GM19023 (cell line): ENCODE measurements at regions not wholly inside any gene's neighbourhood (a gene's known extent, or its start where the extent isn't known, plus 50 kb on each side); places are given as distances from the start of the nearest gene placed in this dataset.
"Not testable (repeated sequence)": the region's sequence is repeated elsewhere in the genome, so short reads cannot be mapped to it uniquely, and the experiment has no call there.

Source experiments
- ATAC-seq: cut with Tn5 transposase; IDR thresholded peaks from one replicate; pipeline ENCODE4 v1.9.1; 2021; ENCODE audit warnings: mild to moderate bottlenecking, moderate library complexity; ENCODE audit not compliant: unreplicated experiment

GRCh38 chr2:161480123-161480522 is 64.0 kb downstream of the TBR1 start:
- ATAC-seq, result no peak

DNA sequence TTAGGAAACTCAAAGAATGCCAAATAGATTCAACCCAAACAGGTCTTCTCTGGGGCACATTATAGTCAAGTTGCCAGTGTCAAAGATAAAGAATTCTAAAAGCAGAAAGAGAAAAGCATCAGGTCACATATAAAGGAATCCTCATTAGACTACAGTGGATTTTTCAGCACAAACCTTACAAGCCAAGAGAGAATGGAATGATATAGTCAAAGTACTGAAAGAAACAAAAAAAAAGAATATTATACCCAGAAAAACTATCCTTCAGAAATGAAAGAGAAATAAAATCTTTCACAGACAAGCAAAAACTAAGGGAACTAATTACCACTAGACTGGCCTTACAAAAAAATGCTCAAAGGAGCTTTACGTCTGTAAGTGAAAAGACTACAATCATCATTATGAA is 65.5 kb downstream of the TBR1 start:
- no peak for ATAC-seq

DNA sequence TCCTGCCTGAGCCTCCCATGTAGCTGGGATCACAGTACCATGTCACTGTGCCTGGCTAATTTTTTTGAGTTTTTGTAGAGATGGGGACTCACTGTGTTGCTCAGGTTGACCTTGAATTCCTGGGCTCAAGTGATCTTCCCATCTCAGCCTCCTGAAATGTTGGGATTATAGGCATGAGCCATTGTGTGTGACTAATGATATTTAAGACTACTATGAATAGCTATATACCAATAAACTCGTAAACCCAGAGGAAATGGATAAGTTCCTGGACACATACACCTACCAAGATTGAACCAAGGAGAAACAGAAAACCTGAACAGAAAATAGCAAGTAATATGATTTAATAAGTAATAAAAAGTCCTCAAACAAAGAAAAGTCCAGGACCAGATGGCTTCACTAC is 68.0 kb downstream of the TBR1 start:
- ATAC-seq, result no peak

- no peak for ATAC-seq
Measured at GRCh38 chr2:161486111-161486510, 70.0 kb downstream of the TBR1 start.

- no peak for ATAC-seq
Measured at GRCh38 chr2:161488131-161488699, 72.1 kb downstream of the TBR1 start.

- no peak for ATAC-seq
Measured at GRCh38 chr2:161488879-161489278, 72.8 kb downstream of the TBR1 start.

DNA sequence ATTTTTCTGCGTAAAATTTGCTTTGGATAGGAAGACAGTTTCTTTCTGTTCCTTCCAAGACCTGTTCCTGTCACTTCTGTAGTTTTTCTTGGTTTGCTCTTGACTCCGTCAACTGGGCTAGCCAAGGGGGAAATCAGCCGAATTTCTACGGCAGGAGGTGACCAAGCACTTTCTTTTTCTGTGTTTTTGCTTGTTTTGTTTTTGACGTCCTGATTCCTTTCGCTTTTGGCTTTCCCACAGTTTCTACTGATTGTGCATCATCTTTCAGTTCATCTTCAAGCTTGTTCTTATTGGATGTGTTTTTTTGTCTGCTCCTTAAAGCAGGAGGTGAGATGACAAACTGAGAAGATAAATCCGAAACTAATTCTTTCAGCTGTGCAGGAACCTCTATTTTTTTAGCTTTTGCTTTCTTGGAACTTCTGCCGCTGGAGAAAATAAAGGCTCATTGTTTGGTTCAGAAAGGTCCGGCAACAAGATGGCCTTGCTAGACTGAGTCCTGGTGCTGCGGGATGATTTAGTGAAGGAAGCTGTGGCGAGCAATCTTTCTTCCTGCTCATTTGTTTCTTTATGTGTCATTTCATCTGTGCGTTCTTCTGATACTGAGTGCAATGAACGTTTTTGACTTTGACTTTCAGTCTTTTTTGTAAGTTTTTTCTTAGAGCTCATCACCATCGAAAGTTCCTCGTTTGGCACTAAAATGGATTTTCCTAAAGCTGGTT is 85.0 kb downstream of the TBR1 start:
- ATAC-seq, result peak; percentile 54

GRCh38 chr2:161502279-161502678 is 86.2 kb downstream of the TBR1 start:
- ATAC-seq, result not testable (repeated sequence)

- not testable (repeated sequence) for ATAC-seq
Measured at GRCh38 chr2:161504628-161505289, 88.7 kb downstream of the TBR1 start.

GRCh38 chr2:161505466-161505865 is 89.4 kb downstream of the TBR1 start:
- ATAC-seq, result not testable (repeated sequence)

- not testable (repeated sequence) for ATAC-seq
Measured at GRCh38 chr2:161513295-161514032, 97.4 kb downstream of the TBR1 start.

DNA sequence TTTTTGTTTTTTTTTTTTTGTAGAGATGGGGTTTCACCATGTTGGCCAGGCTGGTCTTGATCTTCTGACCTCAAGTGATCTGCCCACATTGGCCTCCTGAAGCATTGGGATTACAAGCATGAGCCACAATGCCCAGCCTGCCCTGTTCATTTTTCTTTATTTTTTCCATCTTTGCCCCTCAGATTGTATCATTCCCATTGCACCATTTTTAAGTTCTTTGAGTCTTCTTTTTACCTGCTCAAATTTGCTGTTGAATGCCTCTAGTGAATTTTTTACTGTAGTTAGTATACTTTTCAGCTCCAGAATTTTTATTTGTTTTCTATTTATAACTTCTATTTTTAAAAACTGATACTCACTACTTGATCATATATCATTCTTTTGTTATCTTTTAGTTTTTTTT is 101.4 kb upstream of the SLC4A10 start:
- no peak for ATAC-seq

DNA sequence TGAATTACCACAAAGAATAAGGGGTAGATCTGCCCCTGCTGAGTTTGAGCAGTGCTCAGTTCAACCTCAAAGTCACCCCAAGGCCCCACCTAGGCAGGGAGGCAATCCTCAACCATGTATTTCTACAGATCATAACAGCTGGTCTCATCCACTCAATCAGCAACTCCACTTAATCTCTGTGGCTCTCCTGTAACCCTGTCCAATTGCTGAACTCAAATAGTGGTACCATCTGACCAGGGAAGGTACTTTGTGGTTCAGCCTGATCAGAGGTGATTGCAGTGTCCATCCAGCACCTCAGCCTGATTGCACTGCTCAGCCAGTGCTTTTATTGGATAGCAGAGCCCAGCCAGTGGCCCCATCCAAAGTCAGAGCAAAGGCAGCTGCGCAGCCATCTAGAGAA is 91.0 kb upstream of the SLC4A10 start:
- no peak for ATAC-seq

DNA sequence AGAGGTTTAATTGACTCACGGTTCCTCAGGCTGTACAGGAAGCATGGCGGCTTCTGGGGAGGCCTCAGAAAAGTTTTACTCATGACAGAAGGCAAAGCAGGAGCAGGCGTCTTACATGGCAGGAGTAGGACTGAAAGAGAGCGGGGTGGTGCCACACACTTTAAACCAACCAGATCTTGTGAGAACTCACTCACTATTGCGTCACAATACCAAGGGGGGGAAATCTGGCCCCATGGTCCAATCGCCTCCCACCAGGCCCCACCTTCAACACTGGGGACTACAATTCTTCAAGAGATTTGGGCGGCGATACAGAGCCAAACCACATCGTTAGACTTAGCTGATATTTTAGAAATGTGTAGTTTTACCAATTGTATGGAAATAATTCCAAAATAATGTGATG is 77.6 kb upstream of the SLC4A10 start:
- ATAC-seq, result no peak

GRCh38 chr2:161547130-161547529 is 77.1 kb upstream of the SLC4A10 start:
- no peak for ATAC-seq

GRCh38 chr2:161552015-161552414 is 72.2 kb upstream of the SLC4A10 start:
- ATAC-seq, result no peak

GRCh38 chr2:161555826-161556225 is 68.4 kb upstream of the SLC4A10 start:
- no peak for ATAC-seq

- ATAC-seq, result no peak
Measured at GRCh38 chr2:161556440-161556839, 67.8 kb upstream of the SLC4A10 start.

DNA sequence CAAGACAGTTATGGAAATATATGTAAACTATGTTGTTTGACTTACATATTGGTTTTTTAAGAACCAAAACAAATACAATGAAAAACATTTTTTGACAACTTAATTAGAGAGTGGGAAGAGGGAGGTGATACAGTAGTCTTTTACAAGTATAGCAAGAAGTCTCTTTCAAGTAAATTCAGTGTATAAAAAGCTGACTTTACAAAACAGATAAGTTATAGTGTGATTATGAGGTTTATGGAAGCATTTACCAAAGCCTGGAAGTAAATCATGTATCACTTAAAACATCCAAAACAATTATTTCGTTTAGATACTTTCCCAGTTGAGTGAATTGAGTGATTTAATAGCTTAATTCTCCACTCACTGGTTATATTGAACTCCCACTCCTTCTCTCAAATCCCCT is 66.7 kb upstream of the SLC4A10 start:
- ATAC-seq, result no peak

- ATAC-seq, result no peak
Measured at GRCh38 chr2:161564906-161565305, 59.3 kb upstream of the SLC4A10 start.

DNA sequence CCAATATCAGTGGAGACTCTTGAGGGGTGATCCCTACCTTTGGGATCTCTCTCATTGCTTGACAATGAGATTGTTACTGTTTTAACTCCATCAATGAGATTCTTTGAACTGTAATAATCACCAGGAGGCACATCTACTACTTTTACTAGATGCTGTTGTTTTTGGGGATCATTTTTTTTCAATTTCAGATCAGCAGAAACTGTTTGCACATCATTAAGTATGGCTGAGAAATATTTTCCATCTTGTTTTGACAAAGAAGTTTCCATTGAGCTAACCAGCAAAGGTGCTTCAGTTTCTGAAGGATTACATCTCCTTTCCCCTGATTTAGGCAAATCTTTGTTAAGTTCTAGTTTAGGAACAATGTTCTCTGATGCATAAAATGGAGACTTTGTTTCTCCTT is 54.8 kb upstream of the SLC4A10 start:
- ATAC-seq, result no peak
